ENCODE measurements at regions not wholly inside any gene's neighbourhood (a gene's known extent, or its start where the extent isn't known, plus 50 kb on each side); places are given as distances from the start of the nearest gene placed in this dataset.

- DNase-seq = no peak
Measured at GRCh38 chr1:219304227-219305226, 130.8 kb downstream of the LYPLAL1 start.

- DNase-seq = no peak
Measured at GRCh38 chr1:219302697-219303096, 129.0 kb downstream of the LYPLAL1 start.

DNA sequence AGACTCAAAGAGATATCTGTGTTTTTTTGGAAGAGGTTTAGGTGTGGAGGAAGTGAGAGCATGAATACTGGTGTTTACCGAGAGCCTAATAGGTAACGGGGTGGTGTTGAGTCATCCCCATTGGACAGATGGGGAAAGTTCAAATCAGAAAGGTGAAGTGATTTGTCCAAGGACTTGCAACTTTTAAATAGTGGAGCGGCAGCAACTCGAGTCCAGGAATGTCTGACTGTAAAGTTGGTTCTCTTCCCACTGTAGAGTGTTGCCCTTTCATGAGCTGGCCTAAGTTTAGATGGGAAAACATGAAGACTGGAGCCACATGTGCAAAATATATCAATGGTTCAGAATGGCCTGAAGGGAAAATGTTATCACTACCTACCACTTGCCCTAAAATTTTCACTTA, 125.7 kb downstream of the LYPLAL1 start:
- DNase-seq = no peak

- no peak for DNase-seq
Measured at GRCh38 chr1:219298571-219299148, 125.0 kb downstream of the LYPLAL1 start.

GRCh38 chr1:219296430-219297355, 123.0 kb downstream of the LYPLAL1 start:
- DNase-seq = no peak

GRCh38 chr1:219294251-219294650, 120.6 kb downstream of the LYPLAL1 start:
- no peak for DNase-seq

DNA sequence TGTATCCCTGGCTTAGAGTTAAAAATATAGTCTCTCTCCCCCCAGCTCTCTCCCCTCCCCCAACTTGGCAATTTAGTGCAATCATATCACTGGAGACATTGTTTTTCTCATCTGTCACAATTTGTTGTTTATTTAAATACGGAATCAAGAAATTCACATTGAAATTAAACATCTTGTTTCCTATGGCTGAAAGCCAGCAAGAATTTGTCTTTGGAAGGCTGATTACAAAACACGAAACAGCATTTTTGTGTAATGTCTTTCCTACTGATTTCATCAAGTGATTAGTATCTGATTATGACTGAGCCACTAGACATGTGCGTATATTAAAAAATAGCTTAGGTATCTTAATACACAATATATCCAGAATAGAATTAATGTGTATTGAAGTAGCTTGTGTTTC, 119.7 kb downstream of the LYPLAL1 start:
- DNase-seq = no peak

DNA sequence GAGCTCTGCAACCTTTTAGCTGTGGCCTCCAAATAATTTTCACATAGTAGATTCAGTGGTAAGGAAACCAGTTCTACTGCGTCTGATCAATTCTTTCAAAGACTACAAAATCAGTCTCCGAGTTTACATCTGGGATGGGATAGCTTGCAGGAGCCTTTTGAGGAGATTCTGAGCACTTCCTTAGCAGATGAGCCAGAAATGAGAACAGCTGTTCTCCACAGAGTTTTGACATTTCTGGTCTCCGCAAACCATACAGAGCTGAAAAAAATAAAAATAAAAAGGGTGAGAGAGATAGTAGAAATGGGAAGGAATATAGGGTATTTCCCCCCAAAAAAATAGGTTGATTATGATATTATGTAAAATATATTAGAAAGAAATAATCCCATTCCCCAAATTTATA, 119.3 kb downstream of the LYPLAL1 start:
- no peak for DNase-seq

DNA sequence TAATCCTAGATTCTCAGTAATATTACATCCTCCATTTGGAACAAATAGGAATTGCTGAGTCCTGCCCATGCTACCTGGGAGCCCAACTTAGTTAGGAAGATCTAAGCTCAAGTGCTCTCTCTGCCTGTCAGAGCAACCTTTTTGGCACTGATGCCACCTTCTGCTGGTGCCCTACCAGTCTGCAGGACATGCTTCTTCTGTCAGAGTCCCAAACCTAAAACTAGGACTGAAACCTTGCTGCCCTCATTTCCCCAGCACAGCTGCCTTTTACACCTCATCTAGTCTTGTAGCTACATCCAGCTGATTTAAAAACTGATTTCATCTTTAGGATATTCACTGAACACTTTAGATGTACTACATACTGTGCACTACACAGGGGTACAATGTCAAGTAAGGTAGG, 118.7 kb downstream of the LYPLAL1 start:
- no peak for DNase-seq

DNA sequence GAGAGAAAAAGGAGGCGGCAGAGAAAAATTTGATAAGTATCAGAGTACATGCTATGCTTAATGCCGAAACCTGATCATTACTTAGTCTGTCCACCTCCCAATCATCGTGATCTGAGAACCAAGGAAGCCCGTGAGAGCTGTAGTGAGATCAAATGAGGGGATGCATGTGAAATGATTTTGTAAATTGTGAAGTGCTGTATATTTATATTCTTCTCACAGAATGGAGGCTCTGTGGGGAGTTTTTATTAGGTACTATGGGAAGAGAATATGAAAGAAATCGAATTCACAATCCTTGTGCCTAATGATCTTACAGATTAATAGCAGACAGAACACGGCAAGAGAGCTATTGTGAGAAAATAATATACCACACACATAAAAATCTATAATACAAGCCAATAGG, 115.5 kb downstream of the LYPLAL1 start:
- DNase-seq = no peak

- DNase-seq = no peak
Measured at GRCh38 chr1:219283541-219283940, 109.9 kb downstream of the LYPLAL1 start.

GRCh38 chr1:219281831-219282230, 108.2 kb downstream of the LYPLAL1 start:
- DNase-seq = no peak

DNA sequence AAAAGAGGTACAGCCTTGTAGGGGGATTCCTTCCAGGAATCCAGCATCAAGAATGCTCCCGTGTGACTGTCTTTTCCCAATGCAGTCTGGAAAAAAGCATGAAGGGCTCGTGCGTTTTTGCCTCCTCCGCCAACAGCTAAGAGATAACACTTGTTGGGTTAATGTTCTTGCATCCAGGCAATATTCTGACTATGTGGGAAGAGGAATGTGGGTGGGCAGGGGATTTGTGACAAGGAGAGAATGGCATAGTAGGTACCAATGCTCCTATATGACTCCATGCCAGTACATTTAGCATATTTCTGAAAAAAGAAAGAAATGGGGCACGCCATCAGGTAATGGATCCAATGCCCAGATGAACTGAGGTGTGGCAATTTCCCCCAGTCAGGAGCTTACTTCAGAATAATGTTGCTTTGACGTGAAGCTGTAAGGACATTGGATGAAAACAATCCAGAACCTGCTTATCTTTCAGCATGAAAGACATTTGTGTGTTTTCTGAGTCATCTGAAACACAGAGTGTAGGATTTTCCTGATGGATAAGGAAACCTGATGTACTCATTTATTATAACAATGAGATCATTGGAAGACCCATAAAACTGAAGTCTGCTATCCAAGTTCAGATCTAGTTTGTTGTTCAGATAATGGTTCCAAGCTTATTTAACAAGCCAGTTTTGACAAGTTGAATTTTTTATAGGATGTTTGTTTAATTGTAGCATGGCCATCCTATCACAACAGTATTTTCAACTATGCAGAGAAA, 105.5 kb downstream of the LYPLAL1 start:
- no peak for DNase-seq

- DNase-seq = no peak
Measured at GRCh38 chr1:219278288-219278687, 104.6 kb downstream of the LYPLAL1 start.

- no peak for DNase-seq
Measured at GRCh38 chr1:219277304-219278105, 103.8 kb downstream of the LYPLAL1 start.

- no peak for DNase-seq
Measured at GRCh38 chr1:219276049-219276738, 102.5 kb downstream of the LYPLAL1 start.

GRCh38 chr1:219273088-219273686, 99.5 kb downstream of the LYPLAL1 start:
- no peak for DNase-seq

GRCh38 chr1:219271818-219272535, 98.3 kb downstream of the LYPLAL1 start:
- peak; percentile 64 for DNase-seq

- DNase-seq = no peak
Measured at GRCh38 chr1:219269171-219269570, 95.5 kb downstream of the LYPLAL1 start.

DNA sequence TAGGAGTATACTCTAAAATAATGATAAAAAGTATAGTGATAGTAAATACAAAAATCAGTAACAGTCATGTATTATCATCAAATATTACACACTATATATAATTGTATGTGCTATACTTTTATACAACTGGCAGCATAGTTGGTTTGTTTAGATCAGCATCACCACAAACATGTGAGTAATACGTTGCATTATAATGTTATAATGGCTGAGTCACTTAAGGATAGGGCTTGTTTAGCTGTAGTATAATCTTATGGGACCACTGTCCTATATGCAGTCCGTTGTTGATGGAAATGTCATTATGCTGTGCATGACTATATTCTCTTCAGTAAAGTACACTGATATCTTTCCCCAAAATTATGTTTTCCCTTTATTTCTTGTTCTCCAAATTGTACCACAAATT, 92.8 kb downstream of the LYPLAL1 start:
- no peak for DNase-seq
